ENCODE measurements at regions not wholly inside any gene's neighbourhood (a gene's known extent, or its start where the extent isn't known, plus 50 kb on each side); places are given as distances from the start of the nearest gene placed in this dataset.

GRCh38 chr14:71498212-71498611 is 434.0 kb upstream of the RGS6 start:
- Histone ChIP-seq H3K36me3 (no peaks in the 10 kb centered on the region), H3K27ac (no peak overlapping the region), H3K9me3 (no peaks in the 10 kb centered on the region), H3K4me3 (no peak overlapping the region), H3K27me3 (no peaks in the 10 kb centered on the region), H3K4me1 (no peaks in the 10 kb centered on the region)
- intact Hi-C loops (cut with DNase I; ENCODE audit: low total_unique reads): no loop called here
- TF ChIP-seq POLR2A (IDR thresholded peaks at IDR 0.05) (no peak), CTCF (IDR thresholded peaks at IDR 0.05) (no peak)
- no peak for DNase-seq

- Histone ChIP-seq H3K4me3 (no peak overlapping the region), H3K4me1 (no peaks in the 10 kb centered on the region), H3K27ac (no peak overlapping the region), H3K9me3 (no peaks in the 10 kb centered on the region), H3K36me3 (no peaks in the 10 kb centered on the region), H3K27me3 (no peaks in the 10 kb centered on the region)
- intact Hi-C loops (cut with DNase I; ENCODE audit: low total_unique reads): no loop called here
- TF ChIP-seq POLR2A (IDR thresholded peaks at IDR 0.05): no peak
- no peak for TF ChIP-seq CTCF (IDR thresholded peaks at IDR 0.05)
- no peak for DNase-seq
Measured at GRCh38 chr14:71499018-71499417, 433.2 kb upstream of the RGS6 start.

GRCh38 chr14:71507681-71508080 is 424.5 kb upstream of the RGS6 start:
- H3K4me1 ChIP-seq: no peaks in the 10 kb centered on the region
- DNase-seq: no peak
- H3K9me3 ChIP-seq: no peaks in the 10 kb centered on the region
- no peak overlapping the region for H3K27ac ChIP-seq
- H3K27me3 ChIP-seq: no peaks in the 10 kb centered on the region
- H3K36me3 ChIP-seq: no peaks in the 10 kb centered on the region
- H3K4me3 ChIP-seq: no peak overlapping the region
- TF ChIP-seq CTCF (IDR thresholded peaks at IDR 0.05) (no peak), POLR2A (IDR thresholded peaks at IDR 0.05) (no peak)
- intact Hi-C loops (cut with DNase I; ENCODE audit: low total_unique reads): no loop called here

- DNase-seq: no peak
- no peaks in the 10 kb centered on the region for H3K4me1 ChIP-seq
- TF ChIP-seq POLR2A (IDR thresholded peaks at IDR 0.05): no peak
- TF ChIP-seq CTCF (IDR thresholded peaks at IDR 0.05): no peak
- no peak overlapping the region for H3K27ac ChIP-seq
- no peak overlapping the region for H3K4me3 ChIP-seq
- no peaks in the 10 kb centered on the region for H3K36me3 ChIP-seq
- H3K9me3 ChIP-seq: no peaks in the 10 kb centered on the region
- intact Hi-C loops (cut with DNase I; ENCODE audit: low total_unique reads): no loop called here
- H3K27me3 ChIP-seq: no peaks in the 10 kb centered on the region
Measured at GRCh38 chr14:71508901-71509300, 423.3 kb upstream of the RGS6 start.

- no peak for DNase-seq
- no peak for TF ChIP-seq CTCF (IDR thresholded peaks at IDR 0.05)
- no peak for TF ChIP-seq POLR2A (IDR thresholded peaks at IDR 0.05)
- no peaks in the 10 kb centered on the region for H3K9me3 ChIP-seq
- H3K27ac ChIP-seq: no peak overlapping the region
- no peak overlapping the region for H3K4me3 ChIP-seq
- no peaks in the 10 kb centered on the region for H3K27me3 ChIP-seq
- intact Hi-C loops (cut with DNase I; ENCODE audit: low total_unique reads): no loop called here
- H3K4me1 ChIP-seq: no peaks in the 10 kb centered on the region
- no peaks in the 10 kb centered on the region for H3K36me3 ChIP-seq
Measured at GRCh38 chr14:71511152-71511551, 421.1 kb upstream of the RGS6 start.

Measured in uterus (tissue), 3 donors.